MM.1S (cell line): ENCODE measurements at regions not wholly inside any gene's neighbourhood (a gene's known extent, or its start where the extent isn't known, plus 50 kb on each side); places are given as distances from the start of the nearest gene placed in this dataset.

Experiments
- EZH2 ChIP-seq: fragments of 300-600 bp; sonication (generic); optimal IDR thresholded peaks from 2 replicates; pipeline ENCODE3; 2017; ENCODE audit warnings: low read depth, mild to moderate bottlenecking, antibody characterized with exemption, low read length, mixed read lengths
- EZH2phosphoT487 ChIP-seq: fragments of 300-600 bp; sonication (generic); IDR thresholded peaks from 2 replicates; pipeline ENCODE4 v1.6.1; 2018; ENCODE audit warnings: antibody characterized with exemption, low read length
- TF ChIP-seq, protein P1 (sequence below): fragments of 300-600 bp; sonication (generic); IDR thresholded peaks from 2 replicates; pipeline ENCODE4 v1.5.1; 2016; ENCODE audit warnings: antibody characterized with exemption, low read length, mixed read lengths

DNA sequence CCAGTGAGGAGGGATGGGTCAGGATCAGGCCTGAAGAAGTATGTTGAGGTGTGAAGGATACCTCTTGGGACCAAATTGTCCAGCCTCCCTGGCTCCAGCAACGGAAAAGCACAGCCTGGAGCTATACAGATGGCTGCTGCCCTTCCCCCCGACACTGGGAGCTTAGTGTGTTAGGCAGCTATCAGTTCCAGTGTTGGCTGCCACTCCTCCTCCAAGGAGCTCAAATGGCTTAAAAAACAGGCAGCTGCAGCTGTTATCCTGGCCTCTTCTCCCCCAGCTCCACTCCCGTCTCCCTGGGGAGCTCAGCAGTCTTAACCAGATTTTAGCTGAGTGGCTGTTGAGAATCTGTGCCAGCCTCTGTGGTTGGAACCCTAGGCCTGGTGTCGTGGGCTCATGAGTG lies 225.0 kb downstream of the JRKL start:
- TF ChIP-seq, protein P1, sequence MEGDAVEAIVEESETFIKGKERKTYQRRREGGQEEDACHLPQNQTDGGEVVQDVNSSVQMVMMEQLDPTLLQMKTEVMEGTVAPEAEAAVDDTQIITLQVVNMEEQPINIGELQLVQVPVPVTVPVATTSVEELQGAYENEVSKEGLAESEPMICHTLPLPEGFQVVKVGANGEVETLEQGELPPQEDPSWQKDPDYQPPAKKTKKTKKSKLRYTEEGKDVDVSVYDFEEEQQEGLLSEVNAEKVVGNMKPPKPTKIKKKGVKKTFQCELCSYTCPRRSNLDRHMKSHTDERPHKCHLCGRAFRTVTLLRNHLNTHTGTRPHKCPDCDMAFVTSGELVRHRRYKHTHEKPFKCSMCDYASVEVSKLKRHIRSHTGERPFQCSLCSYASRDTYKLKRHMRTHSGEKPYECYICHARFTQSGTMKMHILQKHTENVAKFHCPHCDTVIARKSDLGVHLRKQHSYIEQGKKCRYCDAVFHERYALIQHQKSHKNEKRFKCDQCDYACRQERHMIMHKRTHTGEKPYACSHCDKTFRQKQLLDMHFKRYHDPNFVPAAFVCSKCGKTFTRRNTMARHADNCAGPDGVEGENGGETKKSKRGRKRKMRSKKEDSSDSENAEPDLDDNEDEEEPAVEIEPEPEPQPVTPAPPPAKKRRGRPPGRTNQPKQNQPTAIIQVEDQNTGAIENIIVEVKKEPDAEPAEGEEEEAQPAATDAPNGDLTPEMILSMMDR: no peak
- TF ChIP-seq EZH2: no peak
- no peak for TF ChIP-seq EZH2phosphoT487
